GM12875 (cell line): ENCODE measurements at regions not wholly inside any gene's neighbourhood (a gene's known extent, or its start where the extent isn't known, plus 50 kb on each side); places are given as distances from the start of the nearest gene placed in this dataset.

ENCODE experiments used
- H3K4me3 ChIP-seq: one replicate; pipeline ENCODE4 v1.5.1; 2011; ENCODE audit warnings: low read depth, low read length, control low read depth
- CTCF ChIP-seq: IDR thresholded peaks from 2 replicates; pipeline ENCODE4 v1.5.1; 2011; ENCODE audit warnings: low read depth, mild to moderate bottlenecking, control low read depth, inconsistent platforms, low read length, moderate library complexity, borderline replicate concordance; ENCODE audit not compliant: insufficient read depth

GRCh38 chr16:73738266-73738665 lies 558.3 kb upstream of the PSMD7 start:
- no peak overlapping the region for H3K4me3 ChIP-seq
- TF ChIP-seq CTCF: no peak

- no peak for TF ChIP-seq CTCF
- H3K4me3 ChIP-seq: no peak overlapping the region
Measured at GRCh38 chr16:73737637-73738036, 559.0 kb upstream of the PSMD7 start.

GRCh38 chr16:73735954-73736353 lies 560.7 kb upstream of the PSMD7 start:
- no peak overlapping the region for H3K4me3 ChIP-seq
- no peak for TF ChIP-seq CTCF

- H3K4me3 ChIP-seq: no peak overlapping the region
- TF ChIP-seq CTCF: no peak
Measured at GRCh38 chr16:73735018-73735417, 561.6 kb upstream of the PSMD7 start.

- no peak for TF ChIP-seq CTCF
- H3K4me3 ChIP-seq: no peak overlapping the region
Measured at GRCh38 chr16:73732681-73733080, 563.9 kb upstream of the PSMD7 start.

GRCh38 chr16:73732143-73732542 lies 564.5 kb upstream of the PSMD7 start:
- TF ChIP-seq CTCF: no peak
- H3K4me3 ChIP-seq: no peak overlapping the region

- no peak overlapping the region for H3K4me3 ChIP-seq
- TF ChIP-seq CTCF: no peak
Measured at GRCh38 chr16:73730481-73731090, 566.0 kb upstream of the PSMD7 start.
